8988T (cell line): ENCODE measurements at regions not wholly inside any gene's neighbourhood (a gene's known extent, or its start where the extent isn't known, plus 50 kb on each side); places are given as distances from the start of the nearest gene placed in this dataset.

Experiments used
- DNase-seq: peaks from one replicate; pipeline ENCODE4 v3.0.0; 2011

DNA sequence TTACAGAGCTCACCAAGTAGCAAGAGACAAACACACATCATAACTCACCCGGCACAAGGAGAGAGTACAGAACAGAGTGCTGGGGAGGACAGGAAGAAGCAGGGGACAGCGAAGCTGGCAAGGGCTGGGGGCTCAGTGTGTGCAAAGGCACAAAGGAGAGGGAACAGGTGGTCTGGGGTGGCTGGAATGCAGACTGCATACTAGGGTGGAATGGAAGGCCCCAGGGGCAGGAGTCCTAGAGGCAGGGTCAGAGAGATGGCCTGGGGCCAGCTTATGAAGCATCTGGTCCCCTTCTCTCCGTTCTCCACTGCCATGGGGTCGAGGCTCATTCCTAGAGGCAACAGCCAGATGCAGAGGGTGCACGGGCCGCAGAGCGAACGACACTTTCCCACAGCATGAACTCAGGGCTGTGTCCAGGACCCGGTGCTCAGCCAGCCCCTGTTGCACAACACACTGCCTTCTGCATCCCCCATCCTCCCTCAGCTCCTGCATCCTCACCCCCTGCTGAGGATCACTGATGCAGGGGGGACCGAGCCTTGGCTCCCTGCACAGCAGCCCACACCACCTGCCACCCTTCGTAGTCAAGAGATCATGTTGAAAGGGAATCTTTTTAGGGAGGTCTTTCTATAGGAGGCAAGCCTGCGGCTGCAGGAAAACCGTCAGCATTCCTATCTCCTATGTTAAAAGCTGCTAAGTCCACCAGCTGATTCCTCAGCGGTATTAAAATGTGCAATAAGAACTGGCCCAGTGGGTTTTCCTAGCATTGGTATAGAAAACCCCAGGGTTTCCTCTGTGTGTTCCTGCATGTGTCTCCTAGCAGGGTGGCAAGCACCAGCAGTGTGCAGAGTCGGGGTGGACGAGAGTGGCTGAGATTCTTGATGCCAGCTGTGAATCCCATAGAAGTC is 293.5 kb downstream of the UACA start:
- DNase-seq, result no peak

GRCh38 chr15:70469182-70469581 is 294.2 kb downstream of the UACA start:
- DNase-seq, result no peak

DNA sequence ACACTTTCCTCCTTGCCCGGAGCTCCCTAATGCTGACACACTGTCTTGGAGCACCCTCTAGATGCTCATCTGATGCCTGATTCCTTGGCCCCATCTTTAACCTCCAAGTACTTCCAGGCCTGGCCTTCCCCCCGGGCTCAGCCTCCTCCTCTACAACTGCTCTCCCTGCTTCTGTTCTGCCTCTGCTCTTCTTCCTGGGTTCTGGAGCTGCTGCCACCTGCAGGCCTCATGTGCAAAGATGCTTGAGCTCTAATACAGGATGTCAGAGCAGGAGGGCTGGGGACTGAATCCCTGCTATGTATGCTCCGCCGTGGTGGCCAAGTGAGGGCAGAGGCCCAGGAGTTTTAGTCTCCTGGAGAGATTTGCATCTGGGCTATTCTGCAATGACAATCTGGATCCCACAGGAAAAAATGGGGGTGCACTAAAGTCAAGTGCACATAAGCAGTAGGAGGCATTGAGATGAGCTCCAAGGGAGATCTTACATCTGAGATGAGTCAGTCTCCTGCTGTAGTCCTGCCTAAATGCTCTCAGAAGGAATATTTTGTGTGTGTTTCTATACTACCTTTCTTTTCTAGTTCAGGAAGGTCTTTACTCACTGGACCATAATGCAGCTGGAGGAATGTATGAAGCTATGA is 296.3 kb downstream of the UACA start:
- peak; percentile 53 for DNase-seq

DNA sequence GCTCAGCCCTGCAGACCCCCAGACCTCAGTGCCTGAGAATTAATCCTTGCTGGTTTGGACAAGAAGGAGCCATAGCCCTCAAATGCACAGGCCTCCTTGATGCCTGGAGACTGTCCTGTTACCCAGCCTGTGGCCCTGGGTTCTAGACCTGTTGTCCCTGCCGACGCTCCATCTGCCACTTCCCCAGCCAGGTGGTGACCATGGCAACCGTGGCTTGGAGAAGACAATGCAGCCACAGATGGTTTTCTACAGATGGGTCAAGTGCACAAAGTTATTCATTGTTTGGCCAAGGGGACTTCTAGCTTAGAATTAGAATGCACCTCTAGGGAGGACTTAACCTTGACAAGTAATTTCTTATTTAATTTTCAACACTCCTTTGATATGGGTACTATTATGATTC is 297.1 kb downstream of the UACA start:
- no peak for DNase-seq

DNA sequence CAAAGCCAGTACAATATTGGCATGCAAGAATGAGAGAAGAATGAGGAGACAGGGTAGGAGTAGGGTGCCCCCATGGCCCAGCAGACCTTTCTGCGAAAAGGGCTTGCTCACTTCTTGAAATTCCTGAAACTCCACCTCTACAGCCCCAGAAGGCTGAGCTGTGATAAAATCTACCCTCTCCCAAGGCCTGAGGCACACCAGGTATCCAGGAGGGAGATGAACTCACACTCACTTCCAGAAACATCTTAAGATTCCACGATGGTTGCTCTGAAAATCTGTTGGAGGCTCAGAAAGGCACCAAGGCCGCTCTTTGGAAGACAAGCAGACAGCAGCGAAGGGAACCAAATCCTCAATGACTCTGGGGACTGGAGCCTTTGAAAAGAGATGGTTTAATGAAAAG is 297.5 kb downstream of the UACA start:
- no peak for DNase-seq

- no peak for DNase-seq
Observed at GRCh38 chr15:70463453-70463834, 299.9 kb downstream of the UACA start.

GRCh38 chr15:70461992-70462391 is 301.4 kb downstream of the UACA start:
- DNase-seq, result no peak

DNA sequence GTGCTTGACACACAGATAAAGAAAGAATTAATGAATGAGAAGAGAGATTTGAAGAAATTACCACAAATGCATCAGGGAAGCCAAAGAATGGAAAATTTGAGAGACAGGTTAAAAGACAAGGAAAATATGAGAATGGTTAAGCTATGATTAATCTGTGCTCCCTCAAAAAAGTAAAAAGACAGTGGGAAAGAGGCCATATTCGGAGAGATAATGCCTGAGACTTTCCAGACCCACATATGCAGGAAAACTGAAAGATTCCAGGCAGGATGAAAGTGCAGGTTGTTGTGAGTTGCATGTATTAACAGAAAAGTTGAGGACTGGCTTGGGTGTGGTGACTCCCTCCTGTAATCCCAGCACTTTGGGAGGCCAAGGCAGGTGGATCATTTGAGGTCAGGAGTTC is 302.3 kb downstream of the UACA start:
- DNase-seq, result no peak

DNA sequence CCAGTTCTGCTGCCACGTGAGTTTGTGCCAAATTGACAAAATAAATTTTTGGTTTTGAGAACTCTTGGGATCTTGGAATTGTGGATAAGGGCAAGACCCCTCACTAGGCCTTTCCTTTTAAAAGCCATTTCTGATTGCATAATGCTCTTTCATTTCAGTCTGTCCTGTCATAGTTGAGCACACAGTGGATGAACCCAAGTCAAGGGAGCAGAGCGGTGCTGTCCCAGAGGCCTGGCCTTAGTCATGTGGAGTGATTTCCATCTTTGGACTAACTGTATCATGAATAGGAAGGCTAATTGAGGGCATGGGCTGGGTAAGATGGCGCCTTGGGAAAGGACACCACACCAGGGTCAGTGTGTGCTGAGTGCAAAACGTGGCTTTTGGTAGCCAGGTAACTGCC is 304.0 kb downstream of the UACA start:
- no peak for DNase-seq

DNA sequence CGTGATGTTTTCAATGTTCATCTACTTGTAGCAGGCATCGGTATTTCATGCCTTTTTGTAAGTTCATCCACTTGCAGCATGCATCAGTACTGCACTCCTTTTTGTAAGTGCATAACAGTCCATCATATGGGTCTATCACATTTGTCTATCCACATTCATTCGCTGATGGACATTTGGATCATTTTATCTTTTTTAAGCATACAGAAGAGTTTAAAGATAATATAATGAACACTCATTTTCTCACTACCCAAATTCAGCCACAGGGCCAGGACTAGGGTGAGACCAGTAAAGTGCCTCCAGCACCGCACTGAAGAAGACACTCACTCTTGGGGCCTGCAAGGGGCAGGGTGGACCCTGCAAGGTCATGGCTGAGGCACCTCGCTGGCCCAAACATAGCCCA is 309.6 kb downstream of the UACA start:
- DNase-seq, result no peak

DNA sequence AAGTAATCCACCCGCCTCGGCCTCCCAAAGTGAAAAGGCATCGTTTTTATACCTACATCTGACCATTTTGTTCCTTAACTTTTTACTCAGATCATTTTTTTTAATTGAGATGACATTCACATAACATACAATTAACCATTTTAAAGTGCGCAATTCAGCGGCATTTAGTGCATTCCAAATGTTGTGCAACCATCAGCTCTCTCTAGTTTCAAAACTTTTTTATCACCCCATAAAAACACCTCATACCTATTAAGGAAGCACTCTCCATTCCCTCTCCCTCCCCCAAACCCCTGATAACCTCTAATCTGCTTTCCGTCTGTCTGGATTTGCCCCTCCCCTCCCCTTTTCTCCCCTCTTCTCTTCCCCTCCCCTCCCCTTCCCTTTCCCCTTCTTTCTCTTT is 310.1 kb downstream of the UACA start:
- DNase-seq, result no peak

DNA sequence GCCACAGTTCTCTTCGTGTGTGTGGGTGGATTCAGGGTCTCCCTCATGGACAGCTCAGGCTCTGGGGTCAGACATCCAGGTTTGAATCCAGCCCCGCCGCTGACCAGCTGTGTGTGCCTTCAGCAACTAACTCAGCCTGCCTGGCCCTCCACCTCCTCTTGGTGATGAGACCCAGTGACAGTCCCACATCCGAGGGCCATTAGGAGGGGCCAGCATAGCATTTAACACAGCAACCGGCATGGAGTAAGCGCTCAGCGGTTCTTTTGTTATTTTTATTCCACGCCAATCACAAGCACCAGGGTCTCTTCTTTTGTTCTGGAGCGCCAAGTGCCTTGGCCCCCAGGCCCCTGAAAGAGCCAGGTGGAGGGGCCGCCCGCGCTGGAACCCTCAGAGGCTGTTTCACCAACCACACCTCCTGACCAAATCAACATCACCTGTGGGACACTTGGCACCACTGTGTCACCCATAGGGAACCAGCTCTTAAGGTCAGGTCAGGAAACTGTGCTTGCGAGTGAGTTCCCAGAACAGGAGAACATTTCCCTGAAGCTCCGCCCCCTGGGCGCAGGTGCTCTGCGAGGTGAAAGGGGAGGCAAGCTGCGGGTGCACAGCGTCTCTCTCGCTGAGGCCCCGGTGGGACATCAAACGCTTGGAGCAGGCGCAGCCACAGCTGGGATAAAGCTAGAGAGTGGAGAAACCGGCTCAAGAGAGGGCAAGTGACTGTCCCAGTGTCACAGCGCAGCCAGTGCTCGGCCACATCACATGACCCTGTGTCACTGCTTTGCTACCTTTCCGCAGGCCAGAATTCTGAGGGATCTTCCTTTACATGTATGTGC is 311.3 kb downstream of the UACA start:
- no peak for DNase-seq

DNA sequence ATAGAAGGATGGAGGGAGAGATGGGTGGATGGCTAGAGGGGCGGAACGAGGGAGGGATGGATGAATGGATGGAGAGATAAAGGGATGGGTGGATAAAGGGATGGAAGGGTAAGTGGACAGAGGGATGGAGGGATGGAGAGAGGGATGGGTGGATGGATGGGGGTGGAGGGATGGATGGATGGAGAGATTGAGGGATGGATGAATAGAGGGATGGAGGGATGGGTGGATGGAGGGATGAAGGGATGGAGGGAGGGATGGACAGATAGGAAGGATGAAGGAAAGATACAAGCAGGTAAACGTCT is 313.3 kb downstream of the UACA start:
- DNase-seq, result no peak

- DNase-seq, result no peak
Observed at GRCh38 chr15:70449311-70450141, 313.8 kb downstream of the UACA start.

DNA sequence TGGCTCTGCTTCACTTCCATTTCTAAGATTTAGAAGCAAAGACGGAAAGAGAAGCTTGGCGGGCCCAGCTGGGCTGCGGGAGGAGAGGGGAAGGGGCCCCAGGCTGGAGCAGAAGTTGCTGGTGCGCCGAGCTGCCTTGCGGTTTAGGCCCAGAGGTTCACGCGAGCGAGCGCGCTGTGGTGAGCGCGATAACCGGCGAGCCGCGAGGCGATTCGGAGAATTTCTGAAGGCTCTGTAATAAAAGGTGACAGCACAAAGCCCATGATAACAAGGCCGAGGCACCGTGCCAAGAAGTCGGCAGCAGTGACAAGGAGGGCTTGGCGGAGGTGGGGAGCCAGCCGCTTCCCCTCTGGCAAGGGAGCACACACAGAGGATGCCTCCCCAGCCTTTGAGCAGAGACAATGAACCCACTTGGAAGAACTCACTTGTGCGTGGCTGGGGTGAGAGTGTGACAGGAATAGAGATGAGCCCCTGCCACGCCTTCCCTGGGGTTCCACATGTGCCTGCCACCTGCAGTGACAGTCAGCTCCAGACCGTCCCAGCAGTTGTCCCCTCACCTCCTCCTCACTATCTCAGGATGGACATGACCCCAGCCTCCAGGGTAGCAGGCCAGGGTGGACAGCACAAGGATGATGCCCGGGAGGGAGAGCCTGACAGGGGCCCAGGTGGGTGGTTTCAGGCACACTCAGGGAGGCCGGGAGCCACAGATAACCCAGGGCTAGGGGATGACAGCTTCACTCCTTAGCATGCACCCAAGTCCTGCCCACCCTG is 315.2 kb downstream of the UACA start:
- DNase-seq, result no peak

DNA sequence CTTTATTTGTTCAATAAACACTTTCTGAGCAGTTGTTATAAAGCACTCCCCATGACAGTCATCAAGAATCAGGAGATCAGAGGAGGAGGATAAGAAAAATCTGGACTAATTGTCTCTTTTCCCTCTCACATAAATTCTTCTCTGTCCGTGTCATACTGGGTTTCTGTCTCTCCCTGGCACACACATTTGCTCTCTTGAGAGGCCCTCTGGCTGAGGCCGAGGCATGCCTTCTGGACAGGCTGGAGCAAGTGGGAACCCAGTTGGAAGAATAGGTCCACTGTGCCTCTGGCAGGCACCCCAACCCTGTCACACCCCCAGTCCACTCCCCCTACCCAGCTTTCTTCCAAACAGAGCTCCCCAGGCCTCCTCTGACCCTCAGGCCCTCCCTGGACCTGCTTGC is 315.8 kb downstream of the UACA start:
- no peak for DNase-seq

DNA sequence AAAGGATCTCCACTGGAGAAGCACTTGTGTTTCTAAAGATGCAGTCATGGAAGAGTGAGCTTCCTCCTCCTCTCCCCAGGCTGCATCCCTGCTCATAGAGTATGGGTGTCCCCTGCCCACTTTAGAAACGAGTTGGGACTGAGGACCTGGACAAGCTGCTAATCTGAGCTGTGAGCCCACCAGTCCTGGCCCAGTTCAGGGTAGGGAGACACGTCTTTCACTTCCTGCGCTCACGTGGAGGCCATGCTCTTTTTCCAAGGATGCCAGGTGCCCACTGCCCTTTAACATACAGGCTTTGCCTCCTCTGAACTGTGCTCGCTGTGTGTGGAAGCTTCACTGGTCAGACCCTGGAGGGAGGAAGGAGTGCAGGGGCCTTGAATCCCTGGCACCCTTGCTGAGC is 316.3 kb downstream of the UACA start:
- DNase-seq, result no peak

- no peak for DNase-seq
Observed at GRCh38 chr15:70443486-70444273, 319.7 kb downstream of the UACA start.

- DNase-seq, result no peak
Observed at GRCh38 chr15:70442616-70443321, 320.6 kb downstream of the UACA start.

DNA sequence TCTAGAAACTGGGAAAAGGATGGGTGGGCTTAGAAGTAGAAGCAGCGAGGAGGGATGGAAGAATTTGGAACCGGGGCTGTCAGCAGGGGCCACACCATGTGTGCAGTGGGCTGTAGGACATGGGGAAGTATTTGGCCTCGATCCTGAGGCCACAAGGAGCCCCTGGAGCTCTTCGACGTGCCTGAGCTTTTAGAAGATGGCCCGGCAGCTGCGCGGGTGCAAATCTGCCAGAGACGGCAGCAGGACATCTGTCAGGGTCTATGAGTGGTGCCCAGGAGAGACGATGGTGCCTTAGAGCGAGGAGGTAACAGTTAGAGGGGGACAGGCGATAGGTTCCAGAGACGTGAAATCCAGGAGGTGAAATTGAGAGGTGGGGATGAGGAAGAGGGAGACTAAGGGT is 321.1 kb downstream of the UACA start:
- DNase-seq, result no peak
